ENCODE measurements at regions not wholly inside any gene's neighbourhood (a gene's known extent, or its start where the extent isn't known, plus 50 kb on each side); places are given as distances from the start of the nearest gene placed in this dataset.

DNA sequence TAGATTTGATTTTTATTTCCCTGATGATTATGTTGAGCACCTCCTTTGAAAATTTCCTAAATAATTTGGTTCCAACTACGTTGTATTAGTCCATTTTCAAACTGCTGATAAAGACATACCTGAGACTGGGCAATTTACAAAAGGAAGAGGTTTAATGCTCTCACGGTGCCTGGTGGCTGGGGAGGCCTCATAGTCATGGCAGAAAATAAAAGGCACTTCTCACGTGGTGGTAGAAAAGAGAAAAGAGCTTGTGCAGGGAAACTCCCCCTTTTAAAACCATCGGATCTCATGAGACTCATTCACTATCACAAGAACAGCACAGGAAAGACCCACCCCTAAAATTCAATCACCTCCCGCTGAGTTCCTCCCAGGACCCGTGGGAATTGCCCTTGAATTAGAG lies 372.3 kb downstream of the RPL10L start:
- no peak for DNase-seq

DNA sequence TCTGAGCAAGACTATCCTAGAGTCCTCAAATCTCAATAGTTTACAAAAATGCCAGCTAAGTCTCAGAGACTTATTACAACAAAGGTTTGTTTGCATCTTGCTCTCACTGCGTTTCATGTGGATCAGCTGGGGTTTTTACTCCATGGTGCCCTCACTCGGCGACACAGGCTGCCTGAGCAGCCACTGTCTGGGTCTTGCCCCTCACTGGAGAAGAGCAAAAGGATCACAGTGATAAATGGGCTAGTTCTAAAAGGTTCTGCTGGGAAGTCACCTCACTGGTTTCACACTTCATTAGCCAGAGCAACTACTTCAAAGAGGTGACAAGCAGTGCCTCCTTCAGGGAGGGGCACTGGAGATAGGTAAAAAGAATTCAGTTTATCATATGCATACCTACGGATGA lies 392.0 kb downstream of the RPL10L start:
- no peak for DNase-seq

DNA sequence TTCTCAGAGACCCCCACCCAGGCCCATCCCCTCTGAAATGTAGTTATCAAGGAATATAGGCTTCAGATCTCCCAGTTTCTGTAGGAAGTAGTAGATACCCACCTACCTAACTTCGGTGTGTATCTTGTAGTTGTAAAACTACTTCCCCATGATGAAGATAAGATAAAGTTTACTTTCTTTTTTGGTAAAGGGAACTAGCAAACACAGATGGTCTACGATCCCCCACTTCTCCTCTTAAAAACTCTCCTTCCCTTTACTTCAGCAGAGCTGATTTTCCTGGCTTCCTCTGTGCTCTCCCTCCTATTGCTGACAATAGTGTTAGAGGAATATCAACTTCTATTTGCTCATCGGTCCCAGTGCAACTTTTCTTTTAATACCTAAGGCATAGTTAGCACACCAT lies 395.2 kb downstream of the RPL10L start:
- DNase-seq, result no peak

DNA sequence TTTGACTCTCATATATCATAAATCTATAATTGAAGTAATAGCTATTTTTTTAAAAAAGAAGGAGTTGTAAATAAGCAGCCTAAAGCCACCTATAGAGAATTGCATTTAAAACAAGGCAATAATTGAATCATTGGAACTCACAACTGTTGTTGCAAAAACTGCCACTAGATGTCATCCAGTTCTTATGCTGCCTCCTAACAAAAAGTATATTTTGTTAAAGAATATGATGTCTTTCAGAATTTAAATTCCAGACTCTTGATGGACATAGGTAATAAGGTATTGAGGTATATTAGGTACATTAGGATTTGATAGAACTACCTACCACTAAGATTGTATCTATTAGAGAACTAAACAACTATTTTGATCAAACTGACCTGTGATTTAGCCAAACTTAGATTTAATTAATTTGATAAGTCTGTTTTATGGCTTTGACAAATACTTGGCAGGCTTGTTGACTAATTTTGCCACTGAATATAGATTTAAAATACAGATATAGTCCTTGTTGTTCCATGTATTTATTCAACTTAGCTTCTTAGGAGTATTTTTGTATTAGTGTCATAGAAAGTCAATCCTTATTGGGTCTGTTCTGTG lies 401.4 kb downstream of the RPL10L start:
- DNase-seq, result no peak

DNA sequence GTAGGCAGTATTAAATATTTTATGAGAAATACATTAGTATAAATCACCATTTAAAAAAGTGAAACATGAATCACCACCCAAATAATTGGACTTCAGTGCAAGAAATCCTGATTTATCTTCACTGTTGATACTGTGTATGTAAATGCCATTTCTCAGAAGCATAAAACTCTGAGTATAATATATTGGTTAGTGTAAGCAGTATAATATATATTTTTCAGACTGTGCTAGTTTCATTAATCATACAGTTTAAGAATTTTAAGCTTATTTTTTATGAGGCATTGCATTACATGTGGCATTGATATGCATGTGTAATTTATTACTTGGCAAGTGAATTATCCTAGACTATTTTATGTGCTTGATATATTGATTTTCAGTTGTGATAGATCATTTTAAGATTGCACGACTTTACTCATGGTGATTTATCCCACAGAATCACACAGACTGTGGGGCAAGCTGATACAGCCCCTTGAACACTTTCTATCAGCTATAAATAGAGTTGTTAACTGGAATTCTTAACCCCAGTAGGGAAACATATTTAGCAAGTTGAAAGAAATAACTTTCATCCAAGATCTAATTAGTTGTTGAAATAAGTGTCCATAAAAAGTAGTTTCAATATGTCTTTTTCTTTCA lies 403.5 kb downstream of the RPL10L start:
- DNase-seq, result no peak

DNA sequence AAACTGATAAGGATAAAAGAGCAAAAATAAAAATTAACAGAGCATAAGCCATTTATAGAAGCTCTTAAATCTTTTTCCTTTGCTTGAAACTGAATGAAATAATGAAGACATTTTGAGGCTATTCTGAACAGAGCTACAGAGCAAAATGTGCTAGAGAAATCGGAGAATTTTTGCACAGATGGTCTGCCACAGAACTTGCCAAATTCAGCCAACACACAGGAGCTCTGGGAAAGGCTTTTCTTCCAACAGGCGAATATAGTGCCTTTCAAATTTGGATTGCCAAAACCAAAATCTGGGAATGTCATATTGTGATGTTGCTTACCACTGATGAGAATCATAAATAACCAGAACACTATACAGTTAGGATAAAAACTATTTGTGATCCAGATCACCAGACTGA lies 406.3 kb downstream of the RPL10L start:
- DNase-seq, result no peak

DNA sequence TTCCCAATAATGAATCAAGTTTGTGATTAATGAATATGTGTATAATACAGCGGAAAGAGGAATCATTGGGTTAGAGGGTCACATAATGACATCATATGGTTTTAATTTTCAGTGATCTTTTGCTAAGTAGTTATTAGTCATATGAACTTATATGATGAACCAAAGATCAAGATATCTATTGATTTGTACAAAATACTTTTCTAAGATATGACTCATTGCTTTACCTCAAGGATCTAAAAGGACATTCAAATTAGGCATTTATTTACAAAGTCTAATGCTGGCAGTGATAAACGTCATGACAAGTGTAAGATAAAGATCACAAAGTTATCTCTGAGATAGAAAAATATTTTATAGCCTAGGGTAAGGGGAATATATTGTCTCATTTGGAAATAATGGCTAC lies 417.8 kb downstream of the RPL10L start:
- no peak for DNase-seq

DNA sequence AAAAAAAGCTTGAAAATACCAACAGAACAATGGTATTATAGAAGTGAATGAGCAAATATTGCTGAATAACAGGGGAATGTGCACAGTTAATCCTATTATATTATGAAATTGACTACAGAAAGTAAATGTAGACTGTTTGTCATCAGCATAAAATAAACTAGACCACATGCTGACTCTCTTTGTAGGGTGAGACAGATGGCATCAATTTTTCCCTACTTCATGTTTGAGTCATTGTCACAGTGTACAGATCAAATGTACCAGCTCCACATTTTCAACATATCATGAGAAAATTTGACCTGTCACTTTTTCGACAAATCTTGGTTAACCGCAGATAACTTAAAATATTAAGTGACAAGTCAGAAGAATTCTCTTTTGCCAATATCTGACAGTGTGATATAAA lies 421.0 kb downstream of the RPL10L start:
- DNase-seq, result no peak

DNA sequence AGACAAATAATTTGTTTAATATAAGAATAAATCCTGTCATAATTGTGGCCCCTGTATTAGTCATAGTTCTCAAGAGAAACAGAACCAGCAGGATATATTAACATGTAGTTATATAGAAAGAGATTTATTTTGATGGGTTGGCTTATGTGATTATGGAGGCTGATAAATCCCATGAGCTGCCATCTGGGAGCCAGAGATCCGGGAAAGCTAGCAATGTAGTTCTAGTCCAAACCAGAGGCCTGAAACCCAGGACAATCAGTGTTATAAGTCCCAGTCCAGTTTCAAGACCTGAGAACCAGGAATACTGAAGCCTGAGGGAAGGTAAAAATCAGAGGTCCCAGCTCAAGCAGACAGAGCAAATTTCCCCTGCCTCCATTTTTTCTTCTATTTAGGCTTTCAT lies 435.8 kb downstream of the RPL10L start:
- DNase-seq, result no peak

DNA sequence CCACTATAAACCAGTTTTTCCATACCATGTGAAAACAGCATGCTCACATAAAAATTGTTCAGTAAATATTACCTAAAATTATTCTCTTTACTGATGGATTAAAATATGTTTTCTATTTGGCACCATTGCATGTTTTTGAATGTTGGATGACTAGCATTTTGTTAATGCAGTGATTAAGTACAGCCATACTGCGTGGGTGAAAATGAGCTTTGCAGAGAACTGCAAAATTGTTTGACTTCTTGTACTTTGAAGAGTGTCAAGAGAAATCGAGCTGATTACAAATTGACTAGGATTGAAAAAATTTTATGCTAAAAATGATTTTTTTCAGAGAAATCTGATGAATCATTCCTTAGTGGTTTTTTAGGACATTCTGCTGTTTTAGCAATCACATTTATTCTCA lies 452.9 kb downstream of the RPL10L start:
- DNase-seq, result no peak

DNA sequence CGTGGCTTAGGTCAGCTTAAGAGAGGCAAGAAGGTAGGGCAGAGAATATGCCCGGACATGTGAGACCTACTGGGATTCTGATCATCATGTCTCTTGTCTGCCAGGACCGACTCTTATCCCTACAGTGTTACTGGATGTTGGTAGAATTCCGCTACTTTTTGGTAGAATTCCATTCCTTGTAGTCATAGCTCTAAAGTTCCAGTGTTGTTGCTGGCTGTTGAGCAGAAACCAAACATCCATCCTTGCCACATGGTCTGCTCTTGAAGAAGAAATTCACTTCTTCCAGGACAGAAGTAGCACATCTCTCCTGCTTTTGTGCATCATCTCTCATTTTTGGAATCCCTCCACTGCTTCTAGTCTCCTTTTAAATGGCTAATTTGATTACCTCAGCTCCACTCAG lies 453.7 kb downstream of the RPL10L start:
- DNase-seq, result no peak
